SU-DHL-6 (cell line): ENCODE measurements at regions not wholly inside any gene's neighbourhood (a gene's known extent, or its start where the extent isn't known, plus 50 kb on each side); places are given as distances from the start of the nearest gene placed in this dataset.

Experiments
- H2AFZ ChIP-seq: fragments of 200-600 bp; sonication (generic); 2 replicates; pipeline ENCODE4 v1.6.1; 2014; ENCODE audit warnings: low read depth, mild to moderate bottlenecking, moderate library complexity, mixed read lengths, antibody characterized with exemption, low read length; ENCODE audit not compliant: severe bottlenecking
- H3F3A ChIP-seq: fragments of 200-600 bp; shearing (Covaris generic); 2 replicates; pipeline ENCODE4 v1.6.0; 2016; ENCODE audit warnings: antibody characterized with exemption, mild to moderate bottlenecking; ENCODE audit not compliant: insufficient read depth
- H3K27ac ChIP-seq: fragments of 200-600 bp; sonication (generic); 2 replicates; pipeline ENCODE4 v1.5.1; 2016; ENCODE audit warnings: low read depth, mild to moderate bottlenecking, low read length, moderate library complexity, mixed read lengths
- H3K27me3 ChIP-seq: fragments of 200-600 bp; sonication (generic), shearing (Covaris generic); 2 replicates; pipeline ENCODE4 v1.6.0; 2014; ENCODE audit warnings: mild to moderate bottlenecking, low read length
- H3K36me3 ChIP-seq: fragments of 200-600 bp; sonication (generic); 2 replicates; pipeline ENCODE4 v1.6.1; 2014; ENCODE audit warnings: mild to moderate bottlenecking, low read length, mixed read lengths
- H3K4me2 ChIP-seq: fragments of 300-600, 200-600 bp; shearing (Covaris generic), sonication (generic); 2 replicates; pipeline ENCODE4 v1.6.0; 2014; ENCODE audit warnings: low read length, low read depth, mild to moderate bottlenecking; ENCODE audit not compliant: poor library complexity, severe bottlenecking
- H3K4me3 ChIP-seq: fragments of 200-600 bp; sonication (generic); 2 replicates; pipeline ENCODE4 v1.5.1; 2014; ENCODE audit warnings: antibody characterized with exemption, low read length, mild to moderate bottlenecking, mixed read lengths; ENCODE audit not compliant: insufficient read depth, poor library complexity, severe bottlenecking
- H3K79me2 ChIP-seq: fragments of 200-600 bp; sonication (generic); 2 replicates; pipeline ENCODE4 v1.6.1; 2014; ENCODE audit warnings: mild to moderate bottlenecking, low read length, moderate library complexity; ENCODE audit not compliant: insufficient read depth
- H3K9ac ChIP-seq: fragments of 200-600 bp; sonication (generic); 2 replicates; pipeline ENCODE4 v1.7.0; 2014; ENCODE audit warnings: mild to moderate bottlenecking, low read length
- H3K9me2 ChIP-seq: fragments of 200-600 bp; sonication (generic); replicated peaks from 2 replicates; pipeline ENCODE4 v1.6.1; 2014; ENCODE audit warnings: low read length; ENCODE audit not compliant: insufficient read depth
- H3K9me3 ChIP-seq: fragments of 200-600 bp; sonication (generic); 2 replicates; pipeline ENCODE4 v1.6.1; 2014; ENCODE audit warnings: low read length, mixed read lengths; ENCODE audit not compliant: insufficient read depth
- H4K20me1 ChIP-seq: fragments of 200-600 bp; sonication (generic); 2 replicates; pipeline ENCODE4 v1.6.1; 2014; ENCODE audit warnings: low read depth, mild to moderate bottlenecking, antibody characterized with exemption, low read length, moderate library complexity, mixed read lengths
- CTCF ChIP-seq: fragments of 200-600 bp; sonication (generic); IDR thresholded peaks from one replicate; pipeline ENCODE4 v1.5.1; 2017; ENCODE audit warnings: antibody characterized with exemption, mild to moderate bottlenecking, low read length, moderate library complexity; ENCODE audit not compliant: insufficient read depth, poor library complexity, severe bottlenecking
- EZH2phosphoT487 ChIP-seq: fragments of 200-600 bp; sonication (generic), shearing (Covaris generic); conservative IDR thresholded peaks from 2 replicates; pipeline ENCODE4 v1.6.1; 2018; ENCODE audit warnings: mild to moderate bottlenecking, antibody characterized with exemption, low read length, moderate library complexity, mixed read lengths

GRCh38 chr15:93296759-93297500 lies 207.9 kb upstream of the RGMA start:
- Histone ChIP-seq H3K27me3 (no peaks in the 10 kb centered on the region), H2AFZ (no peak overlapping the region), H4K20me1 (no peaks in the 10 kb centered on the region), H3K9ac (no peak overlapping the region), H3K4me2 (no peak overlapping the region), H3K27ac (no peak overlapping the region), H3K79me2 (no peaks in the 10 kb centered on the region), H3K36me3 (no peaks in the 10 kb centered on the region), H3F3A (no peaks in the 10 kb centered on the region), H3K9me2 (no peaks in the 10 kb centered on the region), H3K4me3 (no peak overlapping the region), H3K9me3 (no peaks in the 10 kb centered on the region)
- no peak for TF ChIP-seq CTCF
- no peak for TF ChIP-seq EZH2phosphoT487

- H3K9me2 ChIP-seq: no peaks in the 10 kb centered on the region
- no peaks in the 10 kb centered on the region for H3K79me2 ChIP-seq
- no peak for TF ChIP-seq CTCF
- no peak for TF ChIP-seq EZH2phosphoT487
- no peak overlapping the region for H3K9ac ChIP-seq
- H2AFZ ChIP-seq: no peak overlapping the region
- H3K27me3 ChIP-seq: no peaks in the 10 kb centered on the region
- no peaks in the 10 kb centered on the region for H3K9me3 ChIP-seq
- no peaks in the 10 kb centered on the region for H3F3A ChIP-seq
- no peaks in the 10 kb centered on the region for H4K20me1 ChIP-seq
- H3K4me2 ChIP-seq: no peak overlapping the region
- H3K27ac ChIP-seq: no peak overlapping the region
- no peaks in the 10 kb centered on the region for H3K36me3 ChIP-seq
- H3K4me3 ChIP-seq: no peak overlapping the region
These were observed 205.9 kb upstream of the RGMA start for GRCh38 chr15:93294896-93295295.

GRCh38 chr15:93294066-93294465 lies 205.1 kb upstream of the RGMA start:
- Histone ChIP-seq H3K79me2 (no peaks in the 10 kb centered on the region), H3K36me3 (no peaks in the 10 kb centered on the region), H3K9me3 (no peaks in the 10 kb centered on the region), H3K9ac (no peak overlapping the region), H3K27me3 (no peaks in the 10 kb centered on the region), H3K27ac (no peak overlapping the region), H3F3A (no peaks in the 10 kb centered on the region), H3K4me2 (no peak overlapping the region), H2AFZ (no peak overlapping the region), H4K20me1 (no peaks in the 10 kb centered on the region), H3K9me2 (no peaks in the 10 kb centered on the region), H3K4me3 (no peak overlapping the region)
- no peak for TF ChIP-seq EZH2phosphoT487
- TF ChIP-seq CTCF: no peak
